Ammon's horn (tissue), 1 donor: ENCODE measurements at regions not wholly inside any gene's neighbourhood (a gene's known extent, or its start where the extent isn't known, plus 50 kb on each side); places are given as distances from the start of the nearest gene placed in this dataset.
"Not testable (repeated sequence)": the region's sequence is repeated elsewhere in the genome, so short reads cannot be mapped to it uniquely, and the experiment has no call there.

Experiments used
- DNase-seq: peaks from one replicate; pipeline ENCODE4 v3.0.0-alpha.2; 2016; ENCODE audit warnings: low spot score

DNA sequence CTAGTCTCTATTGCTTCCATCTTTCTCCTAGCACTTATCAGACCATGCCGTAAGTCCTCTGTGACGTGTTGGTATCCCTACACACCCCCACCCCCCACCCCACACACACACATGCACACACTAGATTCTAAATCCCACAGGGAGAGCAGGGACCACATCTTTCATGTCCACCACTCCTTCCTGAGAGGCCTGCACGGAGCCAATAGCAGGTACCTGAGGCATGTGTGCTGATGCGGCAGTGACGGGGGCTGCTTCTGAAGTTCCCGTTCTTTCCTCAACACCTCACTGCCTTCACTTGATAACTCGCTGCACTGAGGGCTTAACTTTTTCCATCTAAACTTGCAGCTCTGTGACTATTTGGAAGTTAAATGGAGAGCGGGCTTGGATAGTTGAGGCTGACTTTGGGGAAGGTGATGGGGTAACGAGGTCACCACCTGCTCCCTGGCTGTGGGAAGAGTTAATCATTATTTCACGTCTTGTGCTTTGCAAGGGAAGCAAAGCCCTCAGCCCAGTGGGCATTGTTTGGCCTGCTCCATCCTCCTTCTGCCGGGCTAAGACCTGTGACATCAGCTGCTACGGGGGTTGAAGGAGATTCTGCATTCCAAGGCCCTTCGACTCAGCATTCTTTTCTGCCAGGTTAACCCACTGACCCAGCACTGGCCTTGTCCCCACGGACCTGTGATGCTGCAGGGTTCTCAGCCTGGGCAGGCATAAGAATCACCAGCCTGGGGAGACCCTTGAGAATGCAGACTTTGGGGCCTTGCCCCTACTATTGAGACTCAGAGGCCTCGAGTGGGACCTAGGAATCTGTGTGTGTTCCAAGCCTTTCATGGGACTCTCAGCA lies 187.8 kb downstream of the ANKRD60 start:
- no peak for DNase-seq

DNA sequence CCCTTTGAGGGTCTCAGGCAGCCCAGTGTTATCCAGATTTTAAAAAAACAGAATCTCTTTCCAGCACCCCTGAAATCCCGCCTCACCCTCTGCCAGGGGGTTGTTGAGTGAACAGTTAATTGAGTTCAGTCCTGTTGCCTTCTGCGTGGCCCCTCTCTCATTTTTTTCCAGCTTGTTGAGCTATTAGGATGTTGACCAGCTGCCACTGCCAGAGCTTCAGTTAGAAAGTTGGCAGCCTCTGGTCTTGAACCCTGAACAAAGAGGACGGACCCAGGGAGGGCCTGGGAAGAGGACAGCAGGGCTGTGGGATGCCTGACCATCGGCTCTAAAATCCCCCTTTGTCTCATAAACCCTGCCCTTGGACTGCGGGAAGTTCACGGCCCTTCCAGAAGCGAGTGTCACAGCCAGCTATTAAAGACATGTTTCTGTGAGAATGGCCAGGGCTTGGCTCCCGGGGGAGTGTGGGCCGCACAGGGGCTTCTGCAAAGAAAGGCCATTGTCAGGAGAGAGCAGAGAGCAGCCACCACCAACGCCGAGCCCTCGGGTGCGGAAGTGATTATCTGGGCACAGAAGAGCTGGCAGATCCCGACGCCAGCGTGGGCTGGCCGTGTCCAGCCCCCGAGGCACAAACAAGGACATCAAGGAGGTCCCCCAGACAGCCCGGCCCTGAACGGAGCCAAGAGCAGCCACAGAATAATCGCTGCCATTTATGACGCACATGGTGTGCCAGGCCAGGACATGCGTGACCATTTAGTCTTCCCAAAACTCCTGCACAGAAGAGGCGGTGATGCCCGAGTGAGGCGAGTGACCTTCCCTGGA lies 189.0 kb downstream of the ANKRD60 start:
- DNase-seq, result no peak

DNA sequence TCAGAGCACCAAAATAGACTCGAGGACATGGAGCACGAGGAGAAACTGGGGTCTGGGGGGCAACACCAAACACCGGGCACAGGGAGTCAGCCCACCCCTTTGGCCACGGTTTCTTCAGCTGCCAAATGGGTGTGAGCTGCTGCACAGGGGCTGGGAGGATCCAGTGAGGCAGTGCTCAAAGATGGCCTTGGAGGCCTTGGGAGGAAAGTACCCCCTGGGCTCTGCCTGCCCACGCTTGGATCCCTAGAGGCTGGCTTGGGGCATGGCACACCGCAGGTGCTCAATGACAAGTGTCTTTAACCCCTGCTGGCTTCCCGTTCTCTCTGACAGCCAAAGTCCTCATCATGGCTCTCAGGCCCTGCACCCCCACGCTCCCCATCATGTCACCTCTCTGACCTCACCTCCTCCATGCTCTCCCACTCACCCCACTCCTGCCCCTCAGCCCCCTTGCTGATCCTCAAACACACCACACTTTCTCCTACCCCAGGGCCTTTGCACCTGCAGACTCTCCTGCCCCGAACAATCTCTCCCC lies 190.3 kb downstream of the ANKRD60 start:
- DNase-seq, result no peak

DNA sequence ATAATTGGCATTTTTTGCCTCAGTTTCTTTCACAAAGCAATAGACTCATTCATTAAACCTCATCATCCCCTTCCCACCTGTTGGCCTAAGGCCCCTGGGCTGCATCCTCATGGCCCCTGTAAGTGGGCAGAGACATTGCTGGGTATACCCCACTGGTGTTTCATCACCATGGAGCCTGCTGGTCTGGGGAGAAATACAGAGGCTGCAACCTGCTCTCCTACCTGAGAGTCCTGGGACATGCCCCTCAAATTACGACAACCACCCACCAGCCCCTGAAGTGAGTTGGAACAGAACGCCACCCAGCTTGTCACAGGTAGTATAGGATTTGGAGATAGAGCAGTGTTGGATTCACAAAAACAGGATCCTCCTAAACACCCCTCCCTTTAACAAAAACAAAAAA lies 190.8 kb downstream of the ANKRD60 start:
- no peak for DNase-seq

DNA sequence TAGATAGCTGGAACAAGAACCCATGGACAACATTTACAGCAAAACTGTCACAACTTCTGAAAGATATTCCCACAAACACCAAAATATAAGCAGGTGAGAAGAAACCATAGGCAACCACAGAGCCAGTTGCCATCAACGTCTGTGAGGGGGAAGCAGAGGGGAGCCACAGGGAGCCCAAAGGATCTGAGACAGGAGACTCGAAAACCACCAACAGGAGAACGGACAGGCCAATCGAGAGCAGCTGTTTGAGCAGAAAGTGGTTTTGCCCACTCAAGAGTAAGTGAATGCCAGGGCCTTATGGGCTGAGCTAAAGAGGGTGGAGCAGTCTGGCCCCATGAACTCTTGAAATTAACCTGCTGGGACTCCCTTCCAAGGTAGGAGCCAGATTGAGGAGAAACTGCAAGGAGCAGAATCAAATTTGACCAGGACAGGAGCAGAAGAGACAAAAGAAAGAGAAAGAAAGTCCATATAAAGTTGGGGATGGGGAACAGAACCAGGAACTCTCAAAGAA lies 195.4 kb downstream of the ANKRD60 start:
- no peak for DNase-seq

DNA sequence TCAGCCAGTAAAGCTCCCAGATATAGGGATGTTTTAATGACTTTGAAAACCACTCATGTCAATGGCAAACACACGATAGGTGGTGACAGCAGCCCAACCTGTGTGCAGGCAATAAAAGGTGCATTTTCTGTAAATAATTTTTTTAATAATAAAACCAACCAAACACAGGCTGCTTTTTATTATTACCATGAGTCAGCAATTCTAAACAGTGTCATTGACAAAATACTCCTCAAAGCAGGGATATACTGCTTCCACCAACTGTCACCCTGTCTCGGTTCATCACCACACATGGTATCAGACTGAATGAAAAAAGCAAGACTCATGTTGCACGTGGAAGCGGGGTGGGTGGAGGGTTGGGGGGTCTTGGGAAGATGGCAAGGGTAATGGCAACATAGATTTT lies 195.9 kb downstream of the ANKRD60 start:
- no peak for DNase-seq

DNA sequence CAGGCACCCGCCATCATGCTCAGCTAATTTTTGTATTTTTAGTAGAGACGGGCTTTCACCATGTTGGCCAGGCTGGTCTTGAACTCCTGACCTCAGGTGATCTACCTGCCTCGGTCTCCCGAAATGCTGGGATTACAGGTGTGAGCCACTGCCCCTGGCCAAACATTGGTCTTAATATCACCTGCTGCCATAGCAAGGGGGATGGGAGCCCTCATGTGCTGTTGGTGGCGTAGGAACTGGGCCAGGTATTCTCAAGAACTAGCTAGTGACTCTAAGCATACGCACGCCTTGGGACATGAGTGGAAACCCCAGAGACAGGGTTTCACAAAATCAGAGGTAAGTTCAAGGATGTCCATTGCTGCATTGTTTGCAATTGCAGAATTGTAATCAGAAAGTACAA lies 197.1 kb downstream of the ANKRD60 start:
- not testable (repeated sequence) for DNase-seq

DNA sequence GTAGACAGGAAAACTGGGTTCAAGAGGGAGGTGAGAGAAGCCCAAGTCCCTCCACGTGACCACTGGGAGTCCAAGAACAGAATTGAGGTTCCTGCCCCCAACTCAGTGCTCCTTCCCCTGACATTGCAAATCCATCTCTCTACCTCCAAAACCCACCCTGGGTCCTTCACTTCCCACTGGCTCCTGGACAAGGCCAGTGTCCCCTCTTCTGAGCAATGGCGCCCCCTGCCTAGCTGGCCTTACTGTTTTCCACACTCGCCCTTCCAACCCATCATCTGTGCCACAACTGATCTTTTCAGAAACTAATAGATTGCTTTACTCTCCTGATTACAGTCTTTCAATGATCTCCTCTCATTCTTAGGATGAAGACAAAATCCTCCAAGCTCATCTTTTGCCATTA lies 200.3 kb downstream of the ANKRD60 start:
- no peak for DNase-seq

DNA sequence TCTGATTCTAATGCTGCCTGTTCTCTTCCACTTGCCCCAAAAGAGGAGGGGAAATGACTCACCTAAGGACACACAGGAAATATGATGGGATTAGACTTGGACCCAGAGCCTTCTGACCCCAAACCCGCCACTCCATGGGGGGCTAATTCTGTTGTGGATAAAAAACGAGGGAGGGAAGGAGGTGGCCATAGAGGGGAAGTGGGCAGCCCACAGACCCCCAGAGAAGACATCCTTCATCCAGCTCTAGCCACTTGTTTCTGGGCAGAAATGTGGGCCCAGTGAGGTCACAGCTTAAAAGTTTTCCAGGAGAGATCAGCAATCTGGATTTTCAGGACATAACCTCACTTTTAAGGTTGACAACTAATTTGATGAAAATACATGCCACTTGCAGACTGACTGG lies 202.1 kb downstream of the ANKRD60 start:
- no peak for DNase-seq

DNA sequence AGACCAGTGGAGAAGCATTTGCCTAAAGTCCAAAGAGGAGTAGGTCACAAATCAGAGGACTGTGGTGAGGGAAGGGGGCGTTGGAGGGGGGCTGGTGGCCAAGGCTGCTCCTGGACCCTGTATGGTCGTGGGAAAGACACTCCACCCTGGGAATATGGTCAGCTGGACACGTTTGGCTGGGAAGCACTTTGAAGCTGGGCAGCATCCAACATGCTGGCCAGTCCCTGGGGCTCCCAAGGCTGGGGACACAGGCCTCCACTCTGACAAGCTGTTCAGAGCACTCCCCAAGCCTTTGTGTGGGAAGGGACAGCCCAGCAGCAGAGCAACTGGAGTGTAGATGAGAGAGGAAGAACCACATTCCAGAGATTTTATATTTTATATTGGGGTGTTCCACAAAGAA lies 203.2 kb downstream of the ANKRD60 start:
- no peak for DNase-seq

DNA sequence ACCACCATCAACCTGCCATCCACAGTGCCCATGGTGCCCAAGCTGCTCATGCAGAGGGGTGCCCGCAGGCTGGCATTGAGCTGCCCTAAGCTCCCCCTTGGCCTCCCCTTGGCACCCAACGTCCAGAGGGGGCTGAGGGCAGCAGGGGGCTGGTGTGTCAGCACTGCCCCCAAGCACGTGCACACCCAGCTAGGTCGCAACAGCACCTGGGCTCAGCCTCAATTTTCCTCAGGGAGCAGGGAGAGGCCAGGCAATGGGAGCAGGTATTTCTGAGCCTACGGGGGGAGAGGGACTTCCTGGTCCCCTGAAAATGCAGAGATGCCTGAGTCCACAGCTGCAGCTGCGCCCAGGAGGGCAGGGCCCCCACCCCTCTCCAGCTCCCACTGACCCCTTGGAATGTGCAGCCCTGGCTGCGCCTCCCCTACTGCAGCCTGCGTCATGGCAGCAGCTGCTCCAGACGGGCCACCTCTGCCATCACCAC lies 204.2 kb downstream of the ANKRD60 start:
- DNase-seq, result no peak

DNA sequence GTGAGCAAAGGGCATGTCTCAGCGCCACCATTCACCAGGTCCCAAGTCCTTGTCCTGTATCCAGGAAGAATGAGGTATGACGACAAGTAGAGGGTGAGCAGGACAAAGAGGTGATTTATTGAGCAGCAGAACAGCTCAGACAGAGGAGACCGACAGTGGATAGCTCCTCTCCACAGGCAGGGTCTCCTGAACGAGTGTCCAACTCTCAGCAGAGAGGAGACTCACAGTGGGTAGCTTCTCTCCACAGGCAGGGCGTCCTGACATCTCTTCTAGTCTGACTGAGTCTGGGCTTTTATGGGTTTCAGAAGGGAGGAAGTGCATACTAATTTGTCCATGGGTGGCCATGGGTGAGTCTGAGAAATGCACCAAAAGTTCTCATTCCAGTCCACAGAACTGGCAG lies 204.7 kb downstream of the ANKRD60 start:
- DNase-seq, result no peak

DNA sequence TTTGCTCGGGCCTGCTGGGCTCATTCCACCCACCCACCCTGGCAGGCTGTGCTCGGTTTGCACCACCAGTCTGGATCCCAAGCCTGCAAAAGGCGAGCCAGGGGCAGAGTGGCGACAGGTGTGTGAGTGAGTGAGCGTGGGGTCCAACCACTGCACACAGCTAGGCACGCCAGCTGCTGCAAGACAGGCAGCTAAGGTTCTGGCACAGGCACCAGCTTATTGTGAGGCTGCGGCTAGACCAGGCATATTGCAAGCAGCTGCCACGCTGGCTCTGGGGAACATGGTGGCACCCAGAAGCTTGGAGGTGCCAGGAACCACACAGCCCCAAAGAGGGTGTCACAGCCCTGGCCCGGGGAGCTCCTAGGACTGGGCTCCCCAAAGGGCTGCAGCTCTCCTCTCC lies 205.1 kb downstream of the ANKRD60 start:
- no peak for DNase-seq

DNA sequence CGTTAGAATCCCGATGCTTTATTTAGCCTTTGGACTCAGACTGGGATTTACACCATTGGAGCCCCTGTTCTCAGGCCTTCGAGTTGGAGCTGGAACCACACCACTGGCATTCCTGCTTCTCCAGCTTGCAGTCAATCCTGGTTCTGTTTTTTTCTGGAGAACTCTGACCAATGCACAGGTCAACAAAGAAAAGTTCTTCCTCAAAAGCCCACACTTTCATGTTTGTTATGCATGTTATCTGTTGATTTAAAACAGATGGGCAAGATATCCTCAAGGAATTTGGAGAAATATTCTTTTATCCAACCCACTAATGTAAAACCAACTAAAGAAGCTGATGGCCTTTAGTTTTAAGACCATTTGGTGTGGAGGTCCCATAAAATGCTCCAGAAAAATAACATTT lies 205.7 kb downstream of the ANKRD60 start:
- no peak for DNase-seq

DNA sequence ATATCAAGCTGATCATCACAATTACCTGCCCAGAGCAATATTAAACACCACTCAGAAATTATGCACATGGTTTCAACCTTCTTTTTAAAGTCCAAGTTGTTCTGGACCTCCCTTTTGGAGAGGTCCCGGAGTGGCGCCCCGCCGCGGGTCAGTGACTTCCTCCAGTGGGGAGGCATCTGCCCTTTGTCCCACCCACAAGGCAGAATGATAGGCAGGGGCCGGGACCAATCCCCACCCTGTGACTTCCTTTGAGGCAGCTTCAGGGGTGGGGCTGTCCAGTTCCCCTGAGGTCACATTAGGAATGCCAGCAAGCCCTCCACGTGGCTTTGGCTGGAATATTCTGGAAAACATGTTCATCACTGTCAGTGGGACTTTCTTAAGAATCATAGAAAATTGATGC lies 207.0 kb downstream of the ANKRD60 start:
- no peak for DNase-seq

DNA sequence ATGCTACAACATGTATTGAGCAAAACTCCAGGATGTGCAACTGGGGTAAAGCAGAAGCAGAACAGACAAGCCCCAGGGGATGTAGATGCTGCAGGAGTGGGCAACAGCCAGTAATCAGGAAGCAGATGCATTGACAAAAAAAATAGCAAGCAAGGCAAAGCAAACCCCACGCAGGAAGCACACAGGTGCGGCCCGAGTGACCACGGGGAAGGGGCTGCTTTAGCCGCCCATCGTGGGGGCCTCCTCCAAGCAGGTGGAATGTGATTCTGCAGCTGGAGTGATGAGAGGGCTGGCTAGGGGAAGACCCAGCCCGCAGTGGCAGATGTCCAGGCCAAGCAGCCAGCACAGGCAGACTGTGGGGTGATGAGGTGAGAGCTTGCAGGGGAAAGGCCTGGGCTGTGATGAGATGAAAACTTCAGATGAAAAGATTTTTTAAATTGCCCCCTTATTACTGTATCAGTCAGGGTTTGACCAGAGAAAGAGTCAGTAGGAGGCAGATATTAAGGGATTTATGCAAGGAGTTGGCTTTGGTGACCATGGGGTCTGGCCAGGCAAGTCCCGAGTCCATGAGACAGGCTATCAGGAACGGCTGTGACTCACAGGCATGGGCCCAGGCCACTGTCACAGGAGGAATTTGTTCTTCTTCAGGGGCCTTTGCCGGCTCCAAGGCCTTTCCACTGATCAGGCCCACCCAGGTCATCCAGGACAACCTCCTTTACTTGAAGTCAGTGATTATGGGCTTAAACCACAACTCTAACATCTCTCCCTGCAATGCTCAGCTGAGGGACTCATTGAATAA lies 207.6 kb downstream of the ANKRD60 start:
- DNase-seq, result no peak

DNA sequence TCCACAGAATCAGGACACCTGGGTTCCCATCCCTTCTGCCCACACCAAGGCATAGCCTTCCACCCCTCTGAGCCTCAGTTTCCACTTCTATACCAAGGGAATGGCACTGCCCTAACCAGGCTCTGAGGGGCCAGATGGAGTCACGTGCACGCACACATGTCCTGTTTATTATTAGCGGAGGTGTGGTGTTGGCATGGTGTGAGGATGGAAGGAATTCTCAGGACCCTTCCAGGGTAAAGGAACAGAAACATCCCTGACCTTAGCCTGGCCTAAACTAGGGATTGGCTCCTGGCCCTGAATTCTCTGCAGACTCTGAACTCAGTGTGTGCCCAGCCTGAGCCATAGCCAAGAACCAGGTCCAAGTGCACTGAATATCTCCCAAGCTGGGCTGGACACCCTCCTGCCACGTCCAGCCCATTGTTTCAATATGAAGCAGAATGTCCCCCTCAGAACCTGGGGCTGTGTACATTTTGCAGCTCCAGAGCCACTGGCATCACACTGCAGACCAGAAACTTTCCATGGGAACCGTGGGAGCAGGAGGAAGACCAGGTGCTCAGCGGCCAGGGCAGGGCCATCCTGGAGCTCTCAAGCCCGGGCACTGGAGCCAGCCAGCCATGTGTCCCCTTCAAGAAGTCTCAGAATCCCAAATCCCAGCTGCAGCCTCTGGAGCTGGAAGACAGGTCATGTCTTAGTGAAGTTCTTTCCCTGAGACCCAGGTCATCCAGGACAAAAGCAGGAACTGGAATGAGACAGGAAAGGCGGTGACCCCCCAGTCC lies 208.4 kb downstream of the ANKRD60 start:
- DNase-seq, result peak; percentile 66

DNA sequence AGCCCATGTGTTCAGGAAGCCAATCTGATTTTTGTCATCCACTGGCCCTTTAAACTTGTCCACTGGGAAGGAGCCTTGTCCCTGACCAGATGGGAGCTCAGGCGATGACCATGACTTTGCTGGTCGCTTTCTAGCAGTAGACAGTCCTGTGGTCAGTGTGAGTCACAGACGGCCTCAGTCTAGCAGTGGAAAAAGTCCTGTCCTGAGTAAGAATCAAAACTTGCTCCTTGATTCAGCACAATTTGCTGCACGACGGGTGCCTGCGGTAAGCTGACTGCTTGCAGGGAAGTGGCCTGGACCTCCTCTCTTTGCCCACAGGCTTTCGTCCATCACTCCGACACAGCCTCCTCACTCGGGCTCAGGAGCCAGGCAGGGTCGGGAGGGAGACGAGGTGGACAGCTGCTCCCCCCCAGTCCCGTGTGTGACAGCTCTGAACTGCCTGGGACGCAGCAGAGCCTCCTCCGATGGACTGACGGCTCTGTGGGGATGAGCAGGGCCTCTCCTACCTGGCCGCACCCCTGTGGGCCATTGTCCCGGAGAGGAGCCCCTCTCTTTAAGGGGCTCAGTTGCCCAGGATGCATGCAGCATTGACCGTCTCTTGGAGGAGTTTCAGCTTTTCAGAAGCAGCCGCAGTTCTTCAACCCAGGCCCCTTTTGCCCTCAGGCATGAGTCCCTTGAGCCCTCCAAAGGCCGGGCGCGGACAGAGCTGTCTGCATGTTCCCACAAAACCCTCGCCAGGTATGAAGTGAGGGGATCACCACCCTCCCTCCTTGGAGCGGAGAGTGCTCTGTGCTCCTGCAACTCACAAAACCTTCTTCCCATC lies 209.2 kb downstream of the ANKRD60 start:
- DNase-seq, result no peak

DNA sequence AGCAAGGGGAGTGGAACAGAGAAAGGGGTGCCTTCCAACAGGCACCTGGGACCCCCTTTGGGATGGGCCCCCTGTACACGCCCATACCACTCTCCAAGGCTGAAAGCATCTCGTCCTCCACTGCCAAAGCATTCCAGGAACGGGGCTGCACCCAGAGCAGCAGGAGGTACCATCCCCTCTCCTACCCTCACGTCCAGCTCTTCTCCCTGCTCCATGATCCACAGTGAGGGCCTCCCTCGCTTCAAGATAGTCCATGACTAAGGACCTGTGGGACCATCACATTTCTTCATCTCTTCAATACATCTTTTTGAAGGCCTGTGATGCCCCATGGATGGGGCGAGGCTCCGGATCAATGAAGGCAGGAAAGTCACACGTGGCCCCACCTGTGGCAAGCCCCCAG lies 209.9 kb downstream of the ANKRD60 start:
- no peak for DNase-seq

DNA sequence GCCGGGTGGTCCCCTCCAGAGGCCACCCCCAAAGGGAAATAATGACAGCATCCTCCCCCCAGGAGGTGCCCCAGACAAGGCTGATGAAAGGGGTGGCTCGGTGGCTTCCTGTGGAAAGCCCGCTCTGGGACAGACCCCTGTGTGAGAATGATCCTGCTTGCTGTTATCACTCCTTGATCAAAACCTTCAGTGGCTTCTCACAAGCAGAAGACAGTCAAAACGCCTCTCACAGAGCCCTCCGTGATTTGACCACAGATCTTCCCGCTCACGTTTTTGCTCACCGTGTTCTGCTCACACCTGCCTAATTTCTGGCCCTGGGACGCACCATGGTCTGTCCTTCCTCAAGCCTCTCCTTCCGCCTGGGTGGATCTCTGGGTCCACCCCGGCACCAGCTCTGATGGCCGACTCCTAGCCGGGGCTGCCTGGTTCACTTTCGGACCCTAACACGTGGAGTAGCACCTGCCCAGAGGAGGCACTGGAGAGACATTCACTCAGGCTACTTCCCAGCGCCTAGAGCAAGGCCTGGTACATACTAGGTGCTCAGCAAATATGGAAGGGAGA lies 210.4 kb downstream of the ANKRD60 start:
- DNase-seq, result no peak
